Mesendoderm (in vitro differentiated cells): ENCODE measurements at regions not wholly inside any gene's neighbourhood (a gene's known extent, or its start where the extent isn't known, plus 50 kb on each side); places are given as distances from the start of the nearest gene placed in this dataset.

Experiments
- DNase-seq: peaks from one replicate; pipeline ENCODE4 v3.0.0; 2013
- H2AK5ac ChIP-seq: 2 replicates; pipeline ENCODE4 v1.6.1; 2013; ENCODE audit warnings: low read length, inconsistent platforms
- H2BK120ac ChIP-seq: 2 replicates; pipeline ENCODE4 v1.6.1; 2013; ENCODE audit warnings: low read depth, mild to moderate bottlenecking, low read length, moderate library complexity, mixed read lengths
- H2BK15ac ChIP-seq: replicated peaks from 2 replicates; pipeline ENCODE4 v1.6.1; 2013; ENCODE audit warnings: low read depth, mild to moderate bottlenecking, moderate library complexity
- H2BK5ac ChIP-seq: 2 replicates; pipeline ENCODE4 v1.6.1; 2013; ENCODE audit warnings: low read length, inconsistent platforms
- H3K18ac ChIP-seq: 2 replicates; pipeline ENCODE4 v1.6.1; 2013; ENCODE audit warnings: mild to moderate bottlenecking, low read length, mixed read lengths
- H3K23ac ChIP-seq: one replicate; pipeline ENCODE4 v1.6.1; 2013; ENCODE audit warnings: low read length
- H3K27ac ChIP-seq: 2 replicates; pipeline ENCODE4 v1.5.1; 2013; ENCODE audit warnings: low read depth, mild to moderate bottlenecking, inconsistent platforms, low read length, moderate library complexity
- H3K27me3 ChIP-seq: 2 replicates; pipeline ENCODE4 v1.6.1; 2013; ENCODE audit warnings: low read length, control low read depth, mild to moderate bottlenecking, inconsistent platforms; ENCODE audit not compliant: insufficient read depth, poor library complexity
- H3K36me3 ChIP-seq: 2 replicates; pipeline ENCODE4 v1.6.1; 2013; ENCODE audit warnings: low read length, inconsistent platforms; ENCODE audit not compliant: control insufficient read depth, insufficient read depth
- H3K4ac ChIP-seq: one replicate; pipeline ENCODE4 v1.6.1; 2013; ENCODE audit warnings: low read depth, mild to moderate bottlenecking, low read length, moderate library complexity
- H3K4me1 ChIP-seq: 2 replicates; pipeline ENCODE4 v1.6.1; 2013; ENCODE audit warnings: low read depth, low read length, inconsistent platforms; ENCODE audit not compliant: control insufficient read depth
- H3K4me2 ChIP-seq: 2 replicates; pipeline ENCODE4 v1.6.1; 2013; ENCODE audit warnings: low read length
- H3K4me3 ChIP-seq: 2 replicates; pipeline ENCODE4 v1.5.1; 2013; ENCODE audit warnings: mild to moderate bottlenecking, low read length
- H3K56ac ChIP-seq: one replicate; pipeline ENCODE4 v1.6.1; 2013; ENCODE audit warnings: low read length
- H3K79me1 ChIP-seq: 2 replicates; pipeline ENCODE4 v1.6.1; 2013; ENCODE audit warnings: low read length, inconsistent platforms
- H3K79me2 ChIP-seq: 2 replicates; pipeline ENCODE4 v1.6.1; 2013; ENCODE audit warnings: mild to moderate bottlenecking, low read length; ENCODE audit not compliant: control insufficient read depth, insufficient read depth
- H3K9ac ChIP-seq: 2 replicates; pipeline ENCODE4 v1.6.1; 2013; ENCODE audit warnings: low read length, inconsistent platforms
- H4K5ac ChIP-seq: one replicate; pipeline ENCODE4 v1.6.1; 2013; ENCODE audit warnings: low read length
- H4K8ac ChIP-seq: one replicate; pipeline ENCODE4 v1.6.1; 2013; ENCODE audit warnings: low read depth, mild to moderate bottlenecking, control low read depth, low read length, moderate library complexity
- WGBS: extraction: QIAGEN DNeasy Blood & Tissue Kit; methylation state at CpG from one replicate; pipeline ENCODE4 v1.1.7; 2013; ENCODE audit warnings: low lambda C conversion rate, missing lambda C conversion rate; ENCODE audit not compliant: insufficient coverage; ENCODE audit errors: extremely low coverage; 5-methylcytosine and 5-hydroxymethylcytosine counted together

DNA sequence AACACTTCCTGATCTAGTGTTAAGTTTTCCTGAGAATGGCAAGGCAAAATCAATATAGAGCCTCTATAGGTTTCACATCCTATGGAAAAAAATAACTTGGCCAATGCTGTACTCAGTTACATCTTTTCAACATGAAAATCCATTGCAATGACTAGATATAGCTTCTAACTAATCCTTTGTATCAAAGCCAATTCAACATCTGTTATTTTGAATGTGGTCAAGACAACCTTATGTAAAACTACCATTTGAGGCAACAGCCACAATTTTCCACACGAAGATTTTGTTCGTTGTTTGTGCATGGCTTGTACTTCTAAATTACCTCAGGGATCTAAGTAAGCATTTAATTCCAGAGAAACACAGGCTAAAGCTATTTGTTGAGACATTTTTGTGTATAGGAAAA is 637.8 kb upstream of the EYS start:
- no peak overlapping the region for H2BK5ac ChIP-seq
- H2BK15ac ChIP-seq, result no peak overlapping the region
- no peak overlapping the region for H3K4ac ChIP-seq
- no peak overlapping the region for H3K4me3 ChIP-seq
- DNase-seq, result no peak
- H3K18ac ChIP-seq, result no peak overlapping the region
- H3K4me2 ChIP-seq, result no peak overlapping the region
- WGBS, result no CpG with 5 or more reads among the region's 2 CpGs
- no peak overlapping the region for H2AK5ac ChIP-seq
- no peaks in the 10 kb centered on the region for H3K36me3 ChIP-seq
- H3K79me2 ChIP-seq, result no peaks in the 10 kb centered on the region
- H4K5ac ChIP-seq, result no peak overlapping the region
- no peak overlapping the region for H3K23ac ChIP-seq
- no peaks in the 10 kb centered on the region for H3K4me1 ChIP-seq
- H4K8ac ChIP-seq, result no peak overlapping the region
- no peak overlapping the region for H2BK120ac ChIP-seq
- no peaks in the 10 kb centered on the region for H3K27me3 ChIP-seq
- H3K9ac ChIP-seq, result no peak overlapping the region
- no peaks in the 10 kb centered on the region for H3K79me1 ChIP-seq
- H3K56ac ChIP-seq, result no peak overlapping the region
- no peak overlapping the region for H3K27ac ChIP-seq

DNA sequence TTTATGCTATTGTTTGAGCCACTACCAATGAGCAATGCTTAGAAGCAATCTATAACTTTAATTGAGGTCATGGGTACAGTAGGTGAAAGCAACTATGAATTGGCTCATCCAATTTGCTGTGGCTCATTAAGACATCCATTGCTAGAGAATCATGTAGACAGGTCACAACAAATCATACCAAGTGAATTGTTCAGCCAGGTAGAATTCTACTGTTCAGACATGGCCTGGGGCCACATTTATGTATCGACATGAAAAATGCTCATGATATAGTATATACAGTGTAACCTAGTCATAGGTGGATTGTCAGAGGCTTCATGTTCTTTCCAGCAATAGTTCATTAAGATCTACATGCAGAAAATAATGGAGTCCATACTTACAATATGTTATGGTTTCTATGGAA is 633.7 kb upstream of the EYS start:
- no peak overlapping the region for H3K4ac ChIP-seq
- H2AK5ac ChIP-seq, result no peak overlapping the region
- no peak overlapping the region for H3K56ac ChIP-seq
- no peak overlapping the region for H4K8ac ChIP-seq
- H3K79me2 ChIP-seq, result no peaks in the 10 kb centered on the region
- no peak overlapping the region for H3K23ac ChIP-seq
- H3K79me1 ChIP-seq, result no peaks in the 10 kb centered on the region
- no peak overlapping the region for H2BK120ac ChIP-seq
- no peak overlapping the region for H3K18ac ChIP-seq
- H4K5ac ChIP-seq, result no peak overlapping the region
- no peak for DNase-seq
- no peaks in the 10 kb centered on the region for H3K27me3 ChIP-seq
- H2BK15ac ChIP-seq, result no peak overlapping the region
- H2BK5ac ChIP-seq, result no peak overlapping the region
- no peak overlapping the region for H3K9ac ChIP-seq
- no peaks in the 10 kb centered on the region for H3K4me1 ChIP-seq
- no CpG with 5 or more reads among the region's 1 CpG for WGBS
- no peak overlapping the region for H3K4me2 ChIP-seq
- no peaks in the 10 kb centered on the region for H3K36me3 ChIP-seq
- H3K27ac ChIP-seq, result no peak overlapping the region
- H3K4me3 ChIP-seq, result no peak overlapping the region

DNA sequence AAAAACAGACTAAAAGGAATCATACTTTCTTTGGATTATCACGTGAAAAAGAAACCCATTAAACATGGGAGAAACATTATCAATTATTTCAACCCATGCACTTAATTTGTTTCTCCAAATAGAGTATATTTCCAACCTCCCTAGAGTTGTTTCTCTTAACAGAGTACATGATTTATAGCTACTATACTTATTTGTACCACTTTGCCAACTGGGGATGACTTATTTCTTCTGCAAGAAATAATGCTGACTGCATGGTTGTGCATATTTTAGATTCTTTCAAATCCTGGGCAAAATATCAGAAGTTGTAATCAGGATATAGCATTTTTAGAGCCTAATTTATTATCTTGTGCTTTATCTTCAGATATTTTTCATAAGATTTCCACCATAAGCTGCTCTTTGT is 629.1 kb upstream of the EYS start:
- no CpG with 5 or more reads among the region's 1 CpG for WGBS
- no peaks in the 10 kb centered on the region for H3K27me3 ChIP-seq
- H4K5ac ChIP-seq, result no peak overlapping the region
- H3K27ac ChIP-seq, result no peak overlapping the region
- no peaks in the 10 kb centered on the region for H3K79me1 ChIP-seq
- H3K4ac ChIP-seq, result no peak overlapping the region
- no peaks in the 10 kb centered on the region for H3K79me2 ChIP-seq
- no peak overlapping the region for H3K23ac ChIP-seq
- H2BK15ac ChIP-seq, result no peak overlapping the region
- H3K56ac ChIP-seq, result no peak overlapping the region
- H4K8ac ChIP-seq, result no peak overlapping the region
- no peak for DNase-seq
- H3K4me1 ChIP-seq, result no peaks in the 10 kb centered on the region
- no peak overlapping the region for H3K18ac ChIP-seq
- H3K4me3 ChIP-seq, result no peak overlapping the region
- H3K4me2 ChIP-seq, result no peak overlapping the region
- no peak overlapping the region for H3K9ac ChIP-seq
- no peaks in the 10 kb centered on the region for H3K36me3 ChIP-seq
- no peak overlapping the region for H2AK5ac ChIP-seq
- H2BK120ac ChIP-seq, result no peak overlapping the region
- H2BK5ac ChIP-seq, result no peak overlapping the region

DNA sequence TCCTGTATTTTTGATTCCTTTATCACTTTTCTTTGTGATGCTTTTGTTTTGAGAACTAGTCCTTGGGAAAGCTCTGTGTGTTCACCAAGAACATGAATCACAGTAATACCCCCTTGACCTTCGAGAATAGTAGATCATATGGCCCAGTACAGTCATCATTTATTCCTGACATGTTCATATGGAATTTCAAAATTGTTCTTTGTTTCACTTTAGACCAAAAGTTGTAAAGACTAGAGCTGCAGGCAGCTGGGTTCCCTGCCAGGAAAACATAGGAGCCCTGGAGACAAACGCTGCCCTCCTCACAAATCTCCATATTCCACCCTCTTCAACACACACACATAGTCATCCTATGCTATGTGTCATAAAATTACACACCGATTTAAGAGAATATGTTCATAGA is 621.2 kb upstream of the EYS start:
- H3K4ac ChIP-seq, result no peak overlapping the region
- H4K8ac ChIP-seq, result no peak overlapping the region
- no peak overlapping the region for H3K18ac ChIP-seq
- H3K27ac ChIP-seq, result no peak overlapping the region
- no peaks in the 10 kb centered on the region for H3K79me1 ChIP-seq
- H3K4me1 ChIP-seq, result no peaks in the 10 kb centered on the region
- no CpG with 5 or more reads among the region's 3 CpGs for WGBS
- H2BK5ac ChIP-seq, result no peak overlapping the region
- H3K4me2 ChIP-seq, result no peak overlapping the region
- H3K36me3 ChIP-seq, result no peaks in the 10 kb centered on the region
- H2BK15ac ChIP-seq, result no peak overlapping the region
- no peak overlapping the region for H3K9ac ChIP-seq
- no peak overlapping the region for H3K23ac ChIP-seq
- H3K56ac ChIP-seq, result no peak overlapping the region
- no peak overlapping the region for H3K4me3 ChIP-seq
- no peak overlapping the region for H2BK120ac ChIP-seq
- H3K27me3 ChIP-seq, result no peaks in the 10 kb centered on the region
- DNase-seq, result no peak
- H4K5ac ChIP-seq, result no peak overlapping the region
- no peak overlapping the region for H2AK5ac ChIP-seq
- no peaks in the 10 kb centered on the region for H3K79me2 ChIP-seq

DNA sequence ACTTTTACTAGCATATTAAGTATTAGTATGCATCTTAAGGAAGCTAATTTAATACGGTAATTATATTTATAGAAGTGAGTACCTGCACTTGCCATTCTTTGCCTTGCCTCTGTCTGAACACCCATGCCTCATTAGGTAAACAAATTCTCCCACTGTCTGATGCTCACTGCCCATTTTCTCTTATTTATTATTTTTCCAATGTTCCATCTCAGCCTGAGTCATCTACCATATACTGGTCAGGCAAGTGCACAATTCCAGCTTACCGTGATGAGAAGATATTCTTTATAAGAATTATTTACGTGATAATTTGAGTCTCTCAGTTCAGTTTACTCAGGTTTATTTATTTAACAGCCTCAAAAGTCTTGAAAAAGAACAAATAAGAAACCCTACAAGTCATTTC is 619.2 kb upstream of the EYS start:
- H3K4ac ChIP-seq, result no peak overlapping the region
- no peaks in the 10 kb centered on the region for H3K79me2 ChIP-seq
- no peaks in the 10 kb centered on the region for H3K27me3 ChIP-seq
- WGBS, result no CpG with 5 or more reads among the region's 3 CpGs
- no peak overlapping the region for H3K56ac ChIP-seq
- DNase-seq, result no peak
- no peaks in the 10 kb centered on the region for H3K79me1 ChIP-seq
- H3K23ac ChIP-seq, result no peak overlapping the region
- H3K9ac ChIP-seq, result no peak overlapping the region
- H2BK15ac ChIP-seq, result no peak overlapping the region
- H4K8ac ChIP-seq, result no peak overlapping the region
- H3K27ac ChIP-seq, result no peak overlapping the region
- no peak overlapping the region for H2BK120ac ChIP-seq
- H3K18ac ChIP-seq, result no peak overlapping the region
- H2BK5ac ChIP-seq, result no peak overlapping the region
- H4K5ac ChIP-seq, result no peak overlapping the region
- H3K4me1 ChIP-seq, result no peaks in the 10 kb centered on the region
- no peaks in the 10 kb centered on the region for H3K36me3 ChIP-seq
- H3K4me3 ChIP-seq, result no peak overlapping the region
- no peak overlapping the region for H2AK5ac ChIP-seq
- no peak overlapping the region for H3K4me2 ChIP-seq

DNA sequence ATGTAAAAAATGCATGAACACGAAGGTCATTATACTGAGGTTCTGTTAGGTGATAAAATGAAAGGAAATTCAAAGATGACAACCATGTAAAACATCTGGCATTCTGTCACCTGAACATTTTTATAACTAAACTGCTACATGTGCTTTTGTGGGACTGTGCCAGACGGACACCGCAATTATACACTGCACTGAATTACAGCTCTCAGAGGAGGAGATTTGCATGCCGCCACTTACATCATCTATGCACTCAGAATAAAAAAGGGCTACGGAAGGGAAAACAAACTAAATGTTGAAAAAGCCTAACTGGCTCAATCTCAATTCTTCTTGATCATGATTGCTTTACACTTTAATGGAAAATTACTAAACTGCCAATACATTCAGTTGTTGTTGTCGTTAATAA is 614.0 kb upstream of the EYS start:
- no peak overlapping the region for H3K4ac ChIP-seq
- H3K23ac ChIP-seq, result no peak overlapping the region
- H3K4me2 ChIP-seq, result no peak overlapping the region
- H2AK5ac ChIP-seq, result no peak overlapping the region
- H3K79me2 ChIP-seq, result no peaks in the 10 kb centered on the region
- H4K5ac ChIP-seq, result no peak overlapping the region
- H3K36me3 ChIP-seq, result no peaks in the 10 kb centered on the region
- no peak overlapping the region for H4K8ac ChIP-seq
- no peak overlapping the region for H3K56ac ChIP-seq
- no peaks in the 10 kb centered on the region for H3K4me1 ChIP-seq
- no peak overlapping the region for H3K9ac ChIP-seq
- WGBS, result no CpG with 5 or more reads among the region's 6 CpGs
- no peak overlapping the region for H3K27ac ChIP-seq
- DNase-seq, result no peak
- H2BK5ac ChIP-seq, result no peak overlapping the region
- H2BK15ac ChIP-seq, result no peak overlapping the region
- no peak overlapping the region for H3K18ac ChIP-seq
- H3K27me3 ChIP-seq, result no peaks in the 10 kb centered on the region
- no peak overlapping the region for H2BK120ac ChIP-seq
- H3K79me1 ChIP-seq, result no peaks in the 10 kb centered on the region
- no peak overlapping the region for H3K4me3 ChIP-seq
